GM23248 (cell line): ENCODE measurements at regions not wholly inside any gene's neighbourhood (a gene's known extent, or its start where the extent isn't known, plus 50 kb on each side); places are given as distances from the start of the nearest gene placed in this dataset.

Experiments used
- EZH2 ChIP-seq: fragments of 200-600 bp; sonication (generic); IDR thresholded peaks from 2 replicates; pipeline ENCODE4 v1.6.1; 2018; ENCODE audit warnings: antibody characterized with exemption, mild to moderate bottlenecking; ENCODE audit not compliant: insufficient read depth, poor library complexity, severe bottlenecking
- EZH2phosphoT487 ChIP-seq: fragments of 200-600 bp; sonication (generic); IDR thresholded peaks from 2 replicates; pipeline ENCODE4 v1.6.1; 2018; ENCODE audit warnings: antibody characterized with exemption, moderate library complexity, mild to moderate bottlenecking, low read depth; ENCODE audit not compliant: insufficient read depth

DNA sequence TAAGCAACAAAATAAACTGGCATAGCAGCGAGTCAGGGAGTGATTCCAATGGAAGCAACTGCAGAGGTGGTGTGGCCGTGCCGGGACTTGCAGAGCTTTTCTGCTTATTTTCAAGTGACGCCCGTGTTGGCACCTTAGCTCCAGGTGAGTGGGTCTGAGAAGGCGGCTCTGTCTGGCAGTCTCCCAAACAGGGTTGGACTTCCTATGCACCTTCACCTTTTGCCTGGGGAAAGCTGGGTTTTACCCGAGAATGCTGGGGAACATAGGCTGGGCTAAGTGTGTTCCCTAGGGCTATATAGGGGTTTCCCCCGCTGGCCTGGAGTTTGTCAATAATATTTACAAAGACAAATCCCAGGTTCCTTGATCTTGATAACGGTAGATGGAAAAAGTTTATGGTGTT lies 179.9 kb upstream of the TBL1XR1 start:
- TF ChIP-seq EZH2 (no peak), EZH2phosphoT487 (no peak)
